ENCODE measurements at regions not wholly inside any gene's neighbourhood (a gene's known extent, or its start where the extent isn't known, plus 50 kb on each side); places are given as distances from the start of the nearest gene placed in this dataset.

GRCh38 chr10:126804396-126804795, 100.8 kb upstream of the DOCK1 start (continued):
- TF ChIP-seq ZNF687 (IDR thresholded peaks at IDR 0.05) (no peak), POLR2AphosphoS2 (IDR thresholded peaks at IDR 0.05; ENCODE audit: low read depth, low read length) (no peak), IRF3 (IDR thresholded peaks at IDR 0.05) (no peak), ZNF207 (IDR thresholded peaks at IDR 0.05; ENCODE audit: borderline replicate concordance) (no peak)

GRCh38 chr10:126806498-126806897, 98.7 kb upstream of the DOCK1 start:
- H3K9ac ChIP-seq (ENCODE audit: control insufficient read depth, insufficient read depth, low read length) = no peak overlapping the region
- no peaks in the 10 kb centered on the region for H3K36me3 ChIP-seq (ENCODE audit: control insufficient read depth in 2 of 2, insufficient read depth in 2 of 2, low read length in 1 of 2)
- H3K79me2 ChIP-seq (ENCODE audit: control insufficient read depth, insufficient read depth, low read length) = no peaks in the 10 kb centered on the region
- no peak overlapping the region for H2AFZ ChIP-seq (ENCODE audit: control insufficient read depth, low read depth, low read length)
- no peaks in the 10 kb centered on the region for H3K9me3 ChIP-seq (replicated peaks; ENCODE audit: control insufficient read depth, insufficient read depth, low read length)
- H3K4me3 ChIP-seq = no peak overlapping the region
- 3% methylated on average over 2 of the region's 2 CpGs for WGBS (ENCODE audit: insufficient coverage, insufficient replicate concordance, low lambda C conversion rate, missing lambda C conversion rate)
- POLR2A ChIA-PET = no interaction called here
- in situ Hi-C loops (cut with MboI) = no loop called here
- H3K27ac ChIP-seq (ENCODE audit: control insufficient read depth, insufficient read depth) = no peak overlapping the region
- no TSS peak for BruUV-seq (replicated peaks)
- FAIRE-seq = no peak
- DNase-seq (ENCODE audit: low read depth, low spot score) = no peak
- ATAC-seq = no peak
- intact Hi-C loops (cut with micrococcal nuclease; ENCODE audit: unreplicated experiment) = no loop called here
- H4K20me1 ChIP-seq (ENCODE audit: control insufficient read depth, insufficient read depth) = no peaks in the 10 kb centered on the region
- no peaks in the 10 kb centered on the region for H3K4me1 ChIP-seq (ENCODE audit: control insufficient read depth, insufficient read depth, low read length)
- H3K27me3 ChIP-seq (replicated peaks in 1 of 2; ENCODE audit: control insufficient read depth in 2 of 2, insufficient read depth in 2 of 2, low read length in 1 of 2) = no peaks in the 10 kb centered on the region
- CTCF ChIA-PET = no interaction called here
- SMC1A ChIA-PET (ENCODE audit: uncharacterized antibody, unreplicated experiment) = no interaction called here
- no peak overlapping the region for H3K4me2 ChIP-seq (ENCODE audit: control insufficient read depth, insufficient read depth)
- RAD21 ChIA-PET (ENCODE audit: unreplicated experiment) = no interaction called here
- TF ChIP-seq STAT1 (conservative IDR thresholded peaks at IDR 0.05) (no peak), NRF1 (conservative IDR thresholded peaks at IDR 0.05; ENCODE audit: low read depth, low read length) (no peak), RB1 (IDR thresholded peaks at IDR 0.05; ENCODE audit: borderline replicate concordance) (no peak), SREBF2 (IDR thresholded peaks at IDR 0.05; ENCODE audit: low read length) (no peak), POLR2A (IDR thresholded peaks at IDR 0.05; ENCODE audit: low read depth, low read length) (no peak), NKRF (conservative IDR thresholded peaks at IDR 0.05) (no peak), CBX3 (IDR thresholded peaks at IDR 0.05; ENCODE audit: borderline replicate concordance, low read depth) (no peak), USF2 (IDR thresholded peaks at IDR 0.05; ENCODE audit: borderline replicate concordance, low read depth, low read length) (no peak), POLR2AphosphoS5 (IDR thresholded peaks at IDR 0.05; ENCODE audit: low read length) (no peak), SUPT20H (IDR thresholded peaks at IDR 0.05; ENCODE audit: borderline replicate concordance, control insufficient read depth, low read depth, low read length) (no peak), MTA3 (IDR thresholded peaks at IDR 0.05; ENCODE audit: borderline replicate concordance, low read length) (no peak), POU2F2 (IDR thresholded peaks at IDR 0.05; ENCODE audit: borderline replicate concordance, low read depth, low read length) (no peak), MEF2A (IDR thresholded peaks at IDR 0.05; ENCODE audit: insufficient read depth, low read depth, low read length) (no peak)

Measured in GM12878 (cell line).